Kidney (tissue), 13 donors: ENCODE measurements at regions not wholly inside any gene's neighbourhood (a gene's known extent, or its start where the extent isn't known, plus 50 kb on each side); places are given as distances from the start of the nearest gene placed in this dataset.

ENCODE experiments used
- DNase-seq, 5 donors: peaks; one replicate each; pipeline ENCODE4 v3.0.0-alpha.2; 2013 to 2020
- FAIRE-seq: peaks from 2 replicates; lab custom pipeline; 2012; peaks lifted over from hg19 to GRCh38; lab: Jason Lieb, UNC
- H3K27ac ChIP-seq, 2 donors: one replicate each; pipeline ENCODE4 v1.7.0; 2013; ENCODE audit warnings: low read depth in 2 of 2, low read length in 2 of 2, inconsistent platforms in 1 of 2
- H3K27me3 ChIP-seq: one replicate; pipeline ENCODE4 v1.7.1; 2013; ENCODE audit warnings: low read length, inconsistent platforms; ENCODE audit not compliant: control insufficient read depth, insufficient read depth
- H3K36me3 ChIP-seq, 3 donors: one replicate each; pipeline versions ENCODE4 v1.7.0 to v1.7.1; 2013; ENCODE audit warnings: low read length in 3 of 3, control low read depth in 1 of 3, inconsistent platforms in 1 of 3; ENCODE audit not compliant: insufficient read depth in 3 of 3, control insufficient read depth in 2 of 3
- H3K4me1 ChIP-seq, 3 donors: one replicate each; pipeline versions ENCODE4 v1.7.0 to v1.7.1; 2013; ENCODE audit warnings: low read length in 3 of 3, inconsistent platforms in 1 of 3, low read depth in 1 of 3; ENCODE audit not compliant: control insufficient read depth in 2 of 3, insufficient read depth in 2 of 3
- H3K4me3 ChIP-seq, 3 donors: one replicate each; pipeline versions ENCODE4 v1.7.0 to v1.8.1; 2013; ENCODE audit warnings: low read length in 3 of 3, control low read depth in 1 of 3, inconsistent platforms in 1 of 3
- H3K9ac ChIP-seq, 3 donors: one replicate each; pipeline versions ENCODE4 v1.7.0 to v1.7.1; 2013; ENCODE audit warnings: low read length in 3 of 3, control low read depth in 1 of 3, inconsistent platforms in 1 of 3
- H3K9me3 ChIP-seq, 3 donors: one replicate each; pipeline versions ENCODE4 v1.7.0 to v1.7.1; 2013; ENCODE audit warnings: low read length in 3 of 3, control low read depth in 1 of 3, inconsistent platforms in 1 of 3; ENCODE audit not compliant: control insufficient read depth in 2 of 3, insufficient read depth in 1 of 3
- CTCF ChIP-seq: IDR thresholded peaks from 3 replicates; pipeline ENCODE4 v1.5.1; 2012; ENCODE audit warnings: mild to moderate bottlenecking, moderate library complexity, borderline replicate concordance; ENCODE audit not compliant: insufficient read depth; ENCODE audit errors: extremely low read depth
- intact Hi-C: fragments of 100-400 bp; cut with DNase I; formaldehyde crosslinking; loops from one replicate; pipeline ENCODE4 v1.11.1; 2022
- donor health status: control.
- donor health status: control.
- donor health status: control.
- donor health status: control.
- donor health status: control.
- donor health status: DM: yes; HTN: yes; CAD: no.
- donor health status: Normal renal cell carcinoma (clear cell type).

- no peaks in the 10 kb centered on the region for H3K4me1 ChIP-seq
- no peak overlapping the region for H3K4me3 ChIP-seq
- H3K27ac ChIP-seq = no peak overlapping the region
- no peak for DNase-seq
- H3K27me3 ChIP-seq = no peaks in the 10 kb centered on the region
- no peak overlapping the region for H3K9ac ChIP-seq
- TF ChIP-seq CTCF = no peak
- no peak for FAIRE-seq
- no peaks in the 10 kb centered on the region for H3K9me3 ChIP-seq
- no peaks in the 10 kb centered on the region for H3K36me3 ChIP-seq
- intact Hi-C loops = no loop called here
Measured at GRCh38 chr15:96494505-96494904, 164.0 kb downstream of the NR2F2 start.

GRCh38 chr15:96495386-96495785 lies 164.9 kb downstream of the NR2F2 start:
- no peaks in the 10 kb centered on the region for H3K27me3 ChIP-seq
- intact Hi-C loops = no loop called here
- no peak for DNase-seq
- no peak overlapping the region for H3K27ac ChIP-seq
- no peak for TF ChIP-seq CTCF
- H3K4me1 ChIP-seq = no peaks in the 10 kb centered on the region
- H3K4me3 ChIP-seq = no peak overlapping the region
- H3K9ac ChIP-seq = no peak overlapping the region
- FAIRE-seq = no peak
- H3K36me3 ChIP-seq = no peaks in the 10 kb centered on the region
- H3K9me3 ChIP-seq = no peaks in the 10 kb centered on the region

- no peak for TF ChIP-seq CTCF
- H3K27me3 ChIP-seq = no peaks in the 10 kb centered on the region
- FAIRE-seq = no peak
- intact Hi-C loops = no loop called here
- H3K36me3 ChIP-seq = no peaks in the 10 kb centered on the region
- no peak overlapping the region for H3K9ac ChIP-seq
- DNase-seq = no peak
- no peak overlapping the region for H3K27ac ChIP-seq
- H3K4me1 ChIP-seq = no peaks in the 10 kb centered on the region
- no peak overlapping the region for H3K4me3 ChIP-seq
- no peaks in the 10 kb centered on the region for H3K9me3 ChIP-seq
Measured at GRCh38 chr15:96497951-96498350, 167.5 kb downstream of the NR2F2 start.

GRCh38 chr15:96500508-96500907 lies 170.0 kb downstream of the NR2F2 start:
- no peak overlapping the region for H3K9ac ChIP-seq
- H3K4me3 ChIP-seq = no peak overlapping the region
- FAIRE-seq = no peak
- intact Hi-C loops = no loop called here
- no peak overlapping the region for H3K27ac ChIP-seq
- no peaks in the 10 kb centered on the region for H3K27me3 ChIP-seq
- peak in 1 of 5 donors; percentile 16 for DNase-seq
- H3K4me1 ChIP-seq = no peaks in the 10 kb centered on the region
- no peaks in the 10 kb centered on the region for H3K36me3 ChIP-seq
- TF ChIP-seq CTCF = no peak
- no peaks in the 10 kb centered on the region for H3K9me3 ChIP-seq
